Astrocyte of the spinal cord (primary cell): ENCODE measurements at regions not wholly inside any gene's neighbourhood (a gene's known extent, or its start where the extent isn't known, plus 50 kb on each side); places are given as distances from the start of the nearest gene placed in this dataset.
A peak's percentile ranks its signal among the peaks of the same experiment; 100 is the strongest.

ENCODE experiments used
- DNase-seq: peaks from one replicate; pipeline ENCODE4 v3.0.0; 2011; ENCODE audit warnings: low read depth, low spot score
- H3K4me3 ChIP-seq: 2 replicates; pipeline ENCODE4 v1.5.1; 2011; ENCODE audit warnings: low read depth, mild to moderate bottlenecking, low read length, moderate library complexity
- in situ Hi-C: cut with HindIII; loops from 2 replicates; pipeline ENCODE4 v1.10.0; 2017; ENCODE audit warnings: low sequenced_read_pairs
- TF ChIP-seq, protein P1 (sequence below): IDR thresholded peaks from 2 replicates; pipeline ENCODE4 v1.5.1; 2012; ENCODE audit warnings: low read depth, mild to moderate bottlenecking, low read length, inconsistent platforms

- DNase-seq = no peak
- TF ChIP-seq, protein P1, sequence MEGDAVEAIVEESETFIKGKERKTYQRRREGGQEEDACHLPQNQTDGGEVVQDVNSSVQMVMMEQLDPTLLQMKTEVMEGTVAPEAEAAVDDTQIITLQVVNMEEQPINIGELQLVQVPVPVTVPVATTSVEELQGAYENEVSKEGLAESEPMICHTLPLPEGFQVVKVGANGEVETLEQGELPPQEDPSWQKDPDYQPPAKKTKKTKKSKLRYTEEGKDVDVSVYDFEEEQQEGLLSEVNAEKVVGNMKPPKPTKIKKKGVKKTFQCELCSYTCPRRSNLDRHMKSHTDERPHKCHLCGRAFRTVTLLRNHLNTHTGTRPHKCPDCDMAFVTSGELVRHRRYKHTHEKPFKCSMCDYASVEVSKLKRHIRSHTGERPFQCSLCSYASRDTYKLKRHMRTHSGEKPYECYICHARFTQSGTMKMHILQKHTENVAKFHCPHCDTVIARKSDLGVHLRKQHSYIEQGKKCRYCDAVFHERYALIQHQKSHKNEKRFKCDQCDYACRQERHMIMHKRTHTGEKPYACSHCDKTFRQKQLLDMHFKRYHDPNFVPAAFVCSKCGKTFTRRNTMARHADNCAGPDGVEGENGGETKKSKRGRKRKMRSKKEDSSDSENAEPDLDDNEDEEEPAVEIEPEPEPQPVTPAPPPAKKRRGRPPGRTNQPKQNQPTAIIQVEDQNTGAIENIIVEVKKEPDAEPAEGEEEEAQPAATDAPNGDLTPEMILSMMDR = no peak
- no peak overlapping the region for H3K4me3 ChIP-seq
- in situ Hi-C loops = no loop called here
Observed at GRCh38 chr14:31990183-31990857, 86.8 kb upstream of the ARHGAP5 start.

GRCh38 chr14:31990926-31991572, 86.1 kb upstream of the ARHGAP5 start:
- in situ Hi-C loops = no loop called here
- peak; percentile 48 for DNase-seq
- no peak overlapping the region for H3K4me3 ChIP-seq
- TF ChIP-seq, protein P1 = no peak

GRCh38 chr14:31992011-31992447, 85.1 kb upstream of the ARHGAP5 start:
- in situ Hi-C loops = no loop called here

DNA sequence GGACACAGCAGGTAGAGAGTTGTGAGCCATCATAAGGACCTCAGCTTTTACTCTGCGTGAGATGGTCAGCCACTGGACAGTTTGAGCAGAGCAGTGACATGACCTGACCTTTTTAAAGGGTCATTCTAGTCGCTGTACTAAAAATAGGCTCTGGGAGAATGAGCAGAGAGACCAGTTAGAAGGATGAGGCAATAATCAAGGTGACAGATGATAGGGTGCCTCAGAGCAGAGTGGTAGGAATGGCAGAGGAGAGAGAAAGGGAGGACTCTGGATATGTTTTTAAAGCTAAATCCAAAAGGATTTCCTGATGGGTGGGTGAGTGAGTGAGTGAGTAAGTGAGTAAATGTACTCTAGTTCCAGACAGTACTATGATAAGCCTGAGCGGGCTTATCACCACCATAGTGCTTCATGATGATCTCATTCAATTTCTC, 83.6 kb upstream of the ARHGAP5 start:
- in situ Hi-C loops = no loop called here
- DNase-seq = no peak
- TF ChIP-seq, protein P1 = no peak
- no peak overlapping the region for H3K4me3 ChIP-seq

More at GRCh38 chr14:31992011-31992447, 85.1 kb upstream of the ARHGAP5 start:
- H3K4me3 ChIP-seq = no peak overlapping the region
- TF ChIP-seq, protein P1 = no peak
- DNase-seq = peak; percentile 70

GRCh38 chr14:31994391-31995033, 82.6 kb upstream of the ARHGAP5 start:
- H3K4me3 ChIP-seq = no peak overlapping the region
- in situ Hi-C loops = no loop called here
- peak; percentile 37 for DNase-seq
- TF ChIP-seq, protein P1 = no peak

DNA sequence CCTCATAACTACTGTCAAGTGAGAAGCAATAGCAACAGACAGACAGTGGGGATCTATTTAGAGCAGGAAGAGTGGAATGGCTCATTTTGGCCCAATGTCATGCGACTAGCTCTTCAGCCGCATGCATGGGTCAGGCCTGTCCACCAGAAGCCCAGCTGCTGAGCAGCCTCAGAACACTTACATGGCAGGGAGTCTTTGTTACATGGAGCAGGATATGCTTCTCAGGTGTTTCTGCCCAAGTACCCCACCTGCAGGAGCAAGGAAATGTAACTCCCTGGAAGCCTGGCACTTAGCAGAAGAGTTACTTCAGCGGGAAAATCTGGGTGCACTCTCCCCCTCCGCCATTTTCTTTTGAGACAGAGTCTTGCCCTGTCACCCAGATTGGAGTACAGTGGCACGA, 73.5 kb upstream of the ARHGAP5 start:
- no peak for DNase-seq
- in situ Hi-C loops = no loop called here
- TF ChIP-seq, protein P1 = no peak
- H3K4me3 ChIP-seq = no peak overlapping the region
